SH-SY5Y (cell line): ENCODE measurements at regions not wholly inside any gene's neighbourhood (a gene's known extent, or its start where the extent isn't known, plus 50 kb on each side); places are given as distances from the start of the nearest gene placed in this dataset.

Experiments used
- GATA2 ChIP-seq: IDR thresholded peaks from 2 replicates; pipeline ENCODE4 v1.6.1; 2011; ENCODE audit warnings: mild to moderate bottlenecking, low read depth, low read length
- GATA3 ChIP-seq: IDR thresholded peaks from 2 replicates; pipeline ENCODE4 v1.6.1; 2011; ENCODE audit warnings: low read depth, mild to moderate bottlenecking, low read length, moderate library complexity

- TF ChIP-seq GATA3 (no peak), GATA2 (no peak)
Observed at GRCh38 chr5:110007101-110007500, 317.4 kb downstream of the MAN2A1 start.
